ENCODE measurements at regions not wholly inside any gene's neighbourhood (a gene's known extent, or its start where the extent isn't known, plus 50 kb on each side); places are given as distances from the start of the nearest gene placed in this dataset.

GRCh38 chr1:4046836-4047461, 146.9 kb upstream of the C1orf174 start:
- DNase-seq, result no peak

- no peak for DNase-seq
These were observed 147.6 kb upstream of the C1orf174 start for GRCh38 chr1:4047666-4048065.

DNA sequence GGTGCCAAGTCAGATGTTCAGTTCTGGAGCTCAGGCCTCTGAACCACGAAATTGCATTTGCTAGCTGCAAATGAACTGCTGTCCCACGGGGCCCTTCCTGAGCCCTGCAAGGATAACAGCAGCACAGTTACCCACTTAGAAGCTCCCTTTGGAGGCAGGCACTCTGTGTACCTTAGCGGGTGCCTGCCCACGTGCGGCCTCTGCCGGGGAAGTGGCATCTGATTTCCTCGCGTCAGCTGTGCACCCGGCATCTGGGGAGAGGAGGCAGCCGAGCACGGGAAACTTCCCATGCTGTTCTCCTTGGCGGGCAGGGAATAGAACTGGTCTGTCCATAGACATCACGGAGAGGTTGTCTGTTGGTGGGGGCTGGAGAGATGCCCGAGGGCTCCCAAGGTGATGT, 148.0 kb upstream of the C1orf174 start:
- DNase-seq, result no peak

DNA sequence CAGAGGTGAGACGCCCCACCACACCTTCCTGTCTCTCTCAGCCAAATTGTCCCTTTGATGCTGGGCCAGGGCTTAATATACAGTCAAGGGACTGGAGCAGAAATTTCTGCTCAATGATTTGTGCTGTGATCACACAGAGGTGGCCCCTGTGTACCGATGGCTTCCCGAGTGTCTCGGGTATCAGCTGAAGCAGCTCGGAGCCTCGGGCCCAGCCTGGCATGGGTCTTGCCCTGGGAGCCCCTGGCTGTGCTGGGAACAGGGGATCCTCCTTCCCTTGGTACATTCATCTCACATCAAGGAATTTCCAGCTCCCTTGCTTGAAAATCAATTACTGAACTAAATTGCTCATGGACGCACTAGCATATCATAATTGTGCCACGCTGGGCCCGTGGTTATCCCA, 148.8 kb upstream of the C1orf174 start:
- no peak for DNase-seq

- DNase-seq, result no peak
These were observed 150.9 kb upstream of the C1orf174 start for GRCh38 chr1:4050998-4051397.

DNA sequence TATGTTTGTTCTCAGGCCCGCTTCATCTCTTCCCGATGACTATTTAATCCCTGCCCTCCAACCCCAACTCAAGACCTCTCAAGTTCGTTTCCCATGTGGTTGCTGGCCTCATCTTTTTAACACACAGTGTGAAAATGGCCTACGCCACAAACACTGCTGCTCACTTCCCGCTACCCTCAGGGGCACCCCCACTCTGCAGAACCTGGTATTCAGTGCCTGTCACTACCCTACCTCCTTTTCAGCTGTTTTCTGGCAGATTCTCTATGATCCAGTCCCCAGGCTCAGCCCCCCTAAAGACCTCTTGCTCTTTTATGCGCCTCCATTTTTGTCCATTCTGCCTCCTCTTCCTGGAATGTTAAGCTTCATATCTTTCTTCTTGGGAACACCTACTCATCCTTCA, 152.6 kb upstream of the C1orf174 start:
- DNase-seq, result no peak

DNA sequence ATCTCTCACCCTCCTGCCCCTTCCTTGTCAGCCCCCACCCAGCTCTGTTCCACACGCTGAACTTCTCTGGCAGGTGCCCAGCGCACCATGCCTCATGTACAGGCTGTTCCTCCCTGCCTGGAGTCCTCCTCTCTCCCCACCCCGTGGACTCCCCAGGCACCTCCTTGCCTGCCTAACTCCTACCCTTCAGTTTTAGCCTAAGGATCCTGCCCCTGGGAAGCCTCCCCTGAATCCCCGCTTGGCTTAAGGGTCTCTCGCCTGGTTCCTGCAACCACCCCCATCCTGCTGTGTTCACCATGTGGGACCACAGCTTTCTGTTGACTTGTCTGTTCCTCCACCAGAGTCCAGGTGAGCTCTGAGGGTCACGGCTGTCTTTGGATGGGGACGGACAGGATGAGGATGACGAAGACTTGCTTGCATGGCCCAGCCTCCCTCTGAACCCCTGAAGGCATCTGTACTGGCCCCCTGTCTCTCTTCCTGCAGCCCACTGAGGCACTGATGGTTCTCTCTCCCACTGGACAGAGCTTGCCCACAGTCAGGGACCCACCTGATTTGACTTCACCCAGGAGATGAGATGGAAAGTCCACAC, 153.2 kb upstream of the C1orf174 start:
- no peak for DNase-seq

- no peak for DNase-seq
These were observed 153.7 kb upstream of the C1orf174 start for GRCh38 chr1:4053774-4054173.

- DNase-seq, result no peak
These were observed 155.4 kb upstream of the C1orf174 start for GRCh38 chr1:4055294-4055967.

- DNase-seq, result no peak
These were observed 156.3 kb upstream of the C1orf174 start for GRCh38 chr1:4056422-4056821.

- DNase-seq, result no peak
These were observed 156.9 kb upstream of the C1orf174 start for GRCh38 chr1:4056989-4057388.

DNA sequence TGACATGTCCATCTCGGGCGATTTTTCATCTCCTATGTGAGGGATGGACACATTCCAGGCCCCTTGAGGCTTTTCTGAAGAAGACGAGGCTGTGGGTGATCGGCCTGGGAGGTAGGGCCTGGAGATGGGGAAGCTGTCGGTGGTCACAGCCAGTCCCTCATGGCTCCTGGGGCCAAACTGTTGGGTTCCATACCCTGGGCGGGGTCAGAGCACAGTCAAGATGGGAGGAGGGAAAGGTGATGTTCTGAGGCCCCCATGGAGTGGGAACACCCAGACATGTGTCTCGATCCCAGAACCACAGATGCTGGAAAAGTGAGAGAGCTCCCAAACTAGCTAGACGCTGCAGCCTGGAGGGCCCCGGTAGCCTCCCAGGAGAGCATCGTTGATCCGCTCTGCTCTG, 157.5 kb upstream of the C1orf174 start:
- DNase-seq, result no peak

DNA sequence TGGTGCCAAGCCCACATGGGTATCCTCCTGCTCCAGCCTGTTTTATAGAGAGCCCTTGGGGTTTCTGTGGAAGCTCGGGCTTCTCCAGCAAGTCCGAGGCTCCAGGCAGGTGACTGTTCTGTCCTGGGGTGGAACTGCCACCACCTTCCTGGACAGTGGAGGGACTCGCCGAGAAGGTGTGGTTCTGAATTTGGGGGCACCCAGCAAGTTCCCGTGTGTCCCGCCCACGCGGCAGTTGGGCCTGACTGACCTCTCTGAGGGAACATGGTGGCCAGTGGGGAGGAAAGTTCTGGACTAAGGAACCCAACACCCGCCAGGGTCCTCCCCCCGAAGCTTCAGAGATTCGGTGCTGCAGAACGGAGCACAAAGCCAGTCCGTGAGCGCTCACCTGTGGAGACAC, 158.1 kb upstream of the C1orf174 start:
- DNase-seq, result no peak

GRCh38 chr1:4058706-4059105, 158.6 kb upstream of the C1orf174 start:
- no peak for DNase-seq

DNA sequence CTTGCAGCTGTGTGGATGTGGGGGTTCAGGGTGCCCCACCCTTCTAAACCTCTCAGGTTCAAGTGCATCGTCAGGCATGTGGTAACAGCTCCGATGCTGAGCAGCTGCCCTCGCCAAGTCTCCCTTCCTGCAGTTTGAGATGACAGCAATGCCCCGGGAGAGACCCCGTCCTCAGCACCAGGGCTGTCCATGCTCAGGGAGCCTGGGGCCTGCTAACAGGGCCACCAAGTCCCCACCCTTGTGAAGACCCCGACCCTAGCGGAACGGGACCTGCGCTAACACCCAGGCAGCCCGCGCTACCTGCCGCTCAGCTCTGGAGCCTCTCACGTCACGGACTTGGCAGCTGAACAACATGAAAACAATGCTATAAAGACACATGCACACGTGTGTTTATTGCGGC, 159.2 kb upstream of the C1orf174 start:
- no peak for DNase-seq

DNA sequence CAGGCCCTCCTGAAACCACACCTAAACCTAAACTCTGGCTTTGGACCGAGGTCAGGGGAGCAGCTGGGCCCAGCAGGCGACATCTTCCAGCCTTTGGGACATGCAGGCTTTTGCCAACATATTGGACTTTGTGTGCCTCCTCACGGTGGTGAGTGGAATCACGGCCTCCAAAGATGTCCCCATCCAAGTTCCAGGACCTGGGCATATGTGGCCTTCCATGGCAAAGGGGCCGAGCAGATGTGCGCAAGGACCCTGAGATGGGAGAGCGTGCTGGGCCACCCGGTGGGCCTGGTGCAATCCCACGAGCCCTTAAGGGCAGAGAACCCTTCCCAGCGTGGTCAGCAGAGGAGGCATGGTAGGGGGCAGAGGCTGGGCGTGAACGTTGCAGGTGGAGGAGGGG, 160.8 kb upstream of the C1orf174 start:
- no peak for DNase-seq

GRCh38 chr1:4061521-4062031, 161.5 kb upstream of the C1orf174 start:
- no peak for DNase-seq

DNA sequence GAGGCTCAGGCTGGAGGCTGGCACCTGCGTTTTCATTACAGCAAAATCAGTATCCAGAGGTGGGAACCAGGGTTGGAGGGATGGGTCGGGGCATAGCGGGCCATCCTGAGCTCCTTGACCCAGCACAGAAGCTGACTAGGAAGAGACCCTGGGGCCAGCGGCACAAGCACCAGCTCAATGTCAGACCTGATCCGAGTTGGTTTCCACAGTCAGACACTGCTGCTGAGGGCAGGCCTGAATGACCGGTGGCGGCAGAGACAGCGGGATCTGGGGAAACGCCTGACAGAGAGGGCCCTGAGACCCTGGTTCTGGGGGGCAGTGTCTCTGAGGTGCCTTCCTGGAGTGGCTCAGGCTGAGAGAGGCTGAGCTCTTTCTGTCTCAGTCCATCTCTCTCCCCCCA, 162.0 kb upstream of the C1orf174 start:
- no peak for DNase-seq

DNA sequence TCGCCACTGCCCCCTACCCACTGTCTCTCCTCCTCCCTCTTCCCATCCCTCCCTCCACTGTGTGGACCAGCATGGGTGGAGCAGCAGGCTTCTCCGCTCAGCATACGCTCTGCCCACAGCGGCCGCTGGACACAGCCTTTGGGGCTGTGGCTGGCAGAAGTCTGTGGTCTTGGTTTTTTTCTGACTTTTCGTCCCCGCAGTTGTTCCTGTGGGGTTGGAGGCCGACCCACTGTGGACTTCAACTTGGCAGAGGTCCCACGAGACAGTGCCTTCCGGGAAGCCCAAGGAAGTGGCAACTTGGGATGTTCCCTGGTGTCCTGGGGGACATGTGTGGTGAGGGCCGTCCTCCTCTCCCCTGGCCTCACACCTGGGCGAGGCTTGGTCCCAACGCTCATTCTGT, 162.5 kb upstream of the C1orf174 start:
- no peak for DNase-seq

DNA sequence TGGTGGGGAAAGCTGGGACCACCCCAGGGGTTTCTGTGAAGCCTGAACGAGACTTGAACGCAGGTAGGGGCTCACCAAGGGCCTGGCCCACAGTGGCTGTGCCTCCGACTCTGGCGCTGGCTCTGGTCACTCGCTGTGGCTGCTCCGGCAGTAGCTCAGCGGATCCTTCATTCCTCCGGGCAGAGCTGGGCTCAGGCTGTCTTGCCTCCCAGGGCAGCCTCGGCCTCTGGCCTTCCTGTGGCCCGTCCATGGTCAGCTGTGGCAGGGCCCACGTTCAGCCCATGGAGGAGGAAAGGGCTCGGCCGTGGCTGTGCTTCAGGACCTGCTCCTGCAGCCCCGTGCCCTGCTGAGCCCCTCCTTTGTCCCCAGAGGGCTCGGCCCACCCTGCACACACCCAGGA, 162.9 kb upstream of the C1orf174 start:
- no peak for DNase-seq

DNA sequence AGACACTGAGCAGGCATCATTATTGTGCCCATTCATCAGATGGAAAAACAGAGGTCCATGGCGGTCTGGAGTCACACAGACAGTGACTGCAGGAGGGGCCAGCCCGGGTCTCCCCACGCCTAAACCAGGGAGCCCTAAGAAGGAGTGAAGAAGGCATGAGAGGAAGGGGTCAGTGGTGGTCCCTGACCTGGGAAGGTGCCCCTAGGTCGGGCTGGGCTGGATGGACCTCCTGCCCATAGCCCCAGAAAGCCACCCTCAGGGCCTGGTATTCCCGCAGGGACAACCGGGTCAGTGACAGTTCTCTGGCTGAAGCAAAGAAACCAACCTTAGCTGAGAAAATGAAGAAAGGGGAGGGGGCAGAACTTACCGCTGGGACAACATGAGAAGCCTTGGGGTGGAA, 163.4 kb upstream of the C1orf174 start:
- no peak for DNase-seq

GRCh38 chr1:4064150-4064889, 164.2 kb upstream of the C1orf174 start:
- no peak for DNase-seq

GRCh38 chr1:4066860-4067599, 167.0 kb upstream of the C1orf174 start:
- DNase-seq, result no peak
